GM23338 (cell line): ENCODE measurements at regions not wholly inside any gene's neighbourhood (a gene's known extent, or its start where the extent isn't known, plus 50 kb on each side); places are given as distances from the start of the nearest gene placed in this dataset.

Experiments
- ATAC-seq: fragments of 200-7000 bp; cut with Tn5 transposase; 3 replicates; pipeline ENCODE4 v1.9.1; 2020
- DNase-seq: peaks from one replicate; pipeline ENCODE4 v3.0.0-alpha.2; 2015; ENCODE audit warnings: low spot score
- H2AFZ ChIP-seq: fragments of 200-600 bp; sonication (generic); 2 replicates; pipeline ENCODE4 v1.8.0; 2016; ENCODE audit warnings: antibody characterized with exemption, mild to moderate bottlenecking, moderate library complexity
- H3F3A ChIP-seq: fragments of 200-600 bp; sonication (generic); replicated peaks from 2 replicates; pipeline ENCODE4 v1.8.0; 2017; ENCODE audit warnings: antibody characterized with exemption, mixed run types, low read depth
- H3K27ac ChIP-seq: fragments of 200-600 bp; sonication (generic); 2 replicates; pipeline ENCODE4 v1.6.1; 2016; ENCODE audit warnings: low read depth
- H3K27me3 ChIP-seq: fragments of 200-600 bp; sonication (generic); 2 replicates; pipeline ENCODE4 v1.8.0; 2016; ENCODE audit warnings: mild to moderate bottlenecking, mixed run types, moderate library complexity; ENCODE audit not compliant: insufficient read depth
- H3K36me3 ChIP-seq: fragments of 200-600 bp; sonication (generic); 2 replicates; pipeline ENCODE4 v1.8.0; 2016; ENCODE audit warnings: mild to moderate bottlenecking; ENCODE audit not compliant: insufficient read depth
- H3K4me1 ChIP-seq: fragments of 200-600 bp; sonication (generic); 2 replicates; pipeline ENCODE4 v1.8.0; 2016; ENCODE audit warnings: mild to moderate bottlenecking, moderate library complexity; ENCODE audit not compliant: insufficient read depth
- H3K4me2 ChIP-seq: fragments of 200-600 bp; sonication (generic); 2 replicates; pipeline ENCODE4 v1.7.1; 2017; ENCODE audit warnings: mixed run types
- H3K4me3 ChIP-seq: fragments of 200-600 bp; sonication (generic); 2 replicates; pipeline ENCODE4 v1.6.1; 2016; ENCODE audit warnings: mixed run types
- H3K79me2 ChIP-seq: fragments of 200-600 bp; sonication (generic); replicated peaks from 2 replicates; pipeline ENCODE4 v1.8.0; 2017; ENCODE audit warnings: mild to moderate bottlenecking; ENCODE audit not compliant: insufficient read depth
- H3K9me2 ChIP-seq: fragments of 200-600 bp; sonication (generic); 2 replicates; pipeline ENCODE4 v1.8.0; 2017; ENCODE audit not compliant: insufficient read depth
- H4K20me1 ChIP-seq: fragments of 200-600 bp; sonication (generic); replicated peaks from 2 replicates; pipeline ENCODE4 v1.8.0; 2017; ENCODE audit warnings: mild to moderate bottlenecking; ENCODE audit not compliant: insufficient read depth
- H3K27ac Mint-ChIP-seq: 2 replicates; pipeline ENCODE4 v1.8.0; 2020; ENCODE audit warnings: inconsistent platforms, mild to moderate bottlenecking, moderate library complexity, mixed read lengths
- H3K27me3 Mint-ChIP-seq: 3 replicates; pipeline ENCODE4 v1.8.0; 2022; ENCODE audit warnings: low read depth, mild to moderate bottlenecking, moderate library complexity, mixed read lengths, inconsistent platforms; ENCODE audit not compliant: insufficient read depth, poor library complexity
- H3K36me3 Mint-ChIP-seq: 3 replicates; pipeline ENCODE4 v1.8.0; 2021; ENCODE audit warnings: low read depth, mild to moderate bottlenecking, inconsistent platforms, moderate library complexity, mixed read lengths
- H3K4me1 Mint-ChIP-seq: 3 replicates; pipeline ENCODE4 v1.8.0; 2020; ENCODE audit warnings: mild to moderate bottlenecking, inconsistent platforms, mixed read lengths
- H3K4me3 Mint-ChIP-seq: 3 replicates; pipeline ENCODE4 v1.8.0; 2021; ENCODE audit warnings: moderate library complexity, mild to moderate bottlenecking, inconsistent platforms, mixed read lengths
- H3K9me3 Mint-ChIP-seq: 3 replicates; pipeline ENCODE4 v1.8.0; 2020; ENCODE audit warnings: moderate library complexity, mild to moderate bottlenecking, inconsistent platforms, mixed read lengths
- CREB1 ChIP-seq: fragments of 250-450 bp; sonication (Bioruptor Pico); IDR thresholded peaks from 2 replicates; pipeline ENCODE4 v1.5.0; 2020; ENCODE audit warnings: low read depth, mild to moderate bottlenecking, moderate library complexity
- EZH2 ChIP-seq: fragments of 200-600 bp; sonication (generic); IDR thresholded peaks from one replicate; pipeline ENCODE4 v1.8.0; 2017; ENCODE audit warnings: antibody characterized with exemption, mild to moderate bottlenecking, low read depth; ENCODE audit not compliant: unreplicated experiment
- JUNB ChIP-seq: IDR thresholded peaks from one replicate; pipeline ENCODE4 v1.6.1; 2016; ENCODE audit warnings: antibody characterized with exemption; ENCODE audit not compliant: unreplicated experiment
- NANOG ChIP-seq: IDR thresholded peaks from 2 replicates; pipeline ENCODE4 v1.6.1; 2016; ENCODE audit warnings: antibody characterized with exemption, borderline replicate concordance
- REST ChIP-seq: IDR thresholded peaks from one replicate; pipeline ENCODE4 v1.6.1; 2018; ENCODE audit warnings: antibody characterized with exemption; ENCODE audit not compliant: unreplicated experiment
- STAT1 ChIP-seq: IDR thresholded peaks from one replicate; pipeline ENCODE4 v1.6.1; 2016; ENCODE audit warnings: antibody characterized with exemption; ENCODE audit not compliant: unreplicated experiment
- ZNF114 ChIP-seq: fragments of 250-450 bp; sonication (Bioruptor Pico); IDR thresholded peaks from 2 replicates; pipeline ENCODE4 v1.5.0; 2020; ENCODE audit warnings: mild to moderate bottlenecking, moderate library complexity
- ZNF331 ChIP-seq: fragments of 250-450 bp; sonication (Bioruptor Pico); IDR thresholded peaks from 2 replicates; pipeline ENCODE4 v1.5.0; 2020; ENCODE audit warnings: low read depth, mild to moderate bottlenecking, moderate library complexity
- ZNF462 ChIP-seq: fragments of 250-450 bp; sonication (Bioruptor Pico); IDR thresholded peaks from 2 replicates; pipeline ENCODE4 v1.5.0; 2020; ENCODE audit warnings: mild to moderate bottlenecking, moderate library complexity

GRCh38 chr5:98463676-98464075 lies 309.8 kb upstream of the RGMB start:
- no peaks in the 10 kb centered on the region for H3K36me3 ChIP-seq
- no peak overlapping the region for H3K4me3 ChIP-seq
- no peaks in the 10 kb centered on the region for H3F3A ChIP-seq
- DNase-seq (no peak), ATAC-seq (no peak)
- no peaks in the 10 kb centered on the region for H3K27me3 ChIP-seq
- Mint-ChIP-seq H3K4me3 (no peak overlapping the region), H3K36me3 (peaks cover 4% of the 10 kb centered on the region; the same call in 1 of the 3 replicates), H3K9me3 (no peaks in the 10 kb centered on the region), H3K27me3 (no peaks in the 10 kb centered on the region), H3K27ac (no peak overlapping the region), H3K4me1 (no peaks in the 10 kb centered on the region)
- no peaks in the 10 kb centered on the region for H3K4me1 ChIP-seq
- no peak overlapping the region for H3K4me2 ChIP-seq
- TF ChIP-seq REST = no peak
- no peak for TF ChIP-seq JUNB
- TF ChIP-seq ZNF331 (CRISPR knock-in tag) = no peak
- TF ChIP-seq ZNF114 (CRISPR knock-in tag) = no peak
- no peaks in the 10 kb centered on the region for H4K20me1 ChIP-seq
- H2AFZ ChIP-seq = no peak overlapping the region
- peaks cover 8% of the 10 kb centered on the region; the same call in 1 of the 2 replicates for H3K9me2 ChIP-seq
- no peak overlapping the region for H3K27ac ChIP-seq
- no peaks in the 10 kb centered on the region for H3K79me2 ChIP-seq

- Histone ChIP-seq H3F3A (no peaks in the 10 kb centered on the region), H3K27ac (no peak overlapping the region), H3K79me2 (no peaks in the 10 kb centered on the region), H3K4me1 (no peaks in the 10 kb centered on the region), H3K27me3 (no peaks in the 10 kb centered on the region), H2AFZ (no peak overlapping the region), H3K4me2 (no peak overlapping the region), H4K20me1 (no peaks in the 10 kb centered on the region), H3K36me3 (no peaks in the 10 kb centered on the region), H3K4me3 (no peak overlapping the region), H3K9me2 (0 out of 2 replicates have a peak, but pooled peaks cover 8% of the 10 kb centered on the region)
- no peak for DNase-seq
- H3K9me3 Mint-ChIP-seq = no peaks in the 10 kb centered on the region
- peaks cover 4% of the 10 kb centered on the region; the same call in 1 of the 3 replicates for H3K36me3 Mint-ChIP-seq
- no peak overlapping the region for H3K4me3 Mint-ChIP-seq
- ATAC-seq = no peak
- no peaks in the 10 kb centered on the region for H3K4me1 Mint-ChIP-seq
- H3K27me3 Mint-ChIP-seq = no peaks in the 10 kb centered on the region
- no peak overlapping the region for H3K27ac Mint-ChIP-seq
- TF ChIP-seq STAT1 = no peak
- TF ChIP-seq NANOG = no peak
- TF ChIP-seq ZNF462 = no peak
- TF ChIP-seq CREB1 (CRISPR knock-in tag) = no peak
- TF ChIP-seq EZH2 = no peak
- TF ChIP-seq JUNB = no peak
Observed at GRCh38 chr5:98464737-98465330, 308.6 kb upstream of the RGMB start.
